RCC 7860 (cell line): ENCODE measurements at regions not wholly inside any gene's neighbourhood (a gene's known extent, or its start where the extent isn't known, plus 50 kb on each side); places are given as distances from the start of the nearest gene placed in this dataset.

Experiments
- DNase-seq: peaks from one replicate; pipeline ENCODE4 v3.0.0-alpha.2; 2015; ENCODE audit warnings: low spot score
- FAIRE-seq: peaks from 2 replicates; lab custom pipeline; 2012; peaks lifted over from hg19 to GRCh38; lab: Jason Lieb, UNC

- FAIRE-seq (no peak), DNase-seq (no peak)
These were observed 556.5 kb upstream of the KCNMB2 start for GRCh38 chr3:177979703-177980102.

GRCh38 chr3:177981576-177981975 lies 554.7 kb upstream of the KCNMB2 start:
- no peak for DNase-seq
- no peak for FAIRE-seq

- DNase-seq (no peak), FAIRE-seq (no peak)
These were observed 554.2 kb upstream of the KCNMB2 start for GRCh38 chr3:177982034-177982433.

- FAIRE-seq, result no peak
- no peak for DNase-seq
These were observed 552.9 kb upstream of the KCNMB2 start for GRCh38 chr3:177983320-177983719.

- FAIRE-seq, result no peak
- DNase-seq, result no peak
These were observed 543.0 kb upstream of the KCNMB2 start for GRCh38 chr3:177992993-177993970.

GRCh38 chr3:177994976-177995375 lies 541.3 kb upstream of the KCNMB2 start:
- FAIRE-seq (no peak), DNase-seq (no peak)

- no peak for DNase-seq
- no peak for FAIRE-seq
These were observed 540.7 kb upstream of the KCNMB2 start for GRCh38 chr3:177995381-177996085.

GRCh38 chr3:178001670-178002101 lies 534.5 kb upstream of the KCNMB2 start:
- DNase-seq (no peak), FAIRE-seq (no peak)

GRCh38 chr3:178002113-178002512 lies 534.1 kb upstream of the KCNMB2 start:
- FAIRE-seq (no peak), DNase-seq (no peak)

GRCh38 chr3:178003756-178004155 lies 532.5 kb upstream of the KCNMB2 start:
- FAIRE-seq (no peak), DNase-seq (no peak)

- no peak for DNase-seq
- FAIRE-seq, result no peak
These were observed 530.3 kb upstream of the KCNMB2 start for GRCh38 chr3:178005961-178006360.

- DNase-seq, result no peak
- FAIRE-seq, result no peak
These were observed 525.9 kb upstream of the KCNMB2 start for GRCh38 chr3:178010306-178010705.

- DNase-seq, result no peak
- no peak for FAIRE-seq
These were observed 516.6 kb upstream of the KCNMB2 start for GRCh38 chr3:178019645-178020044.

- DNase-seq, result no peak
- FAIRE-seq, result no peak
These were observed 513.6 kb upstream of the KCNMB2 start for GRCh38 chr3:178022599-178022998.

GRCh38 chr3:178028933-178029332 lies 507.3 kb upstream of the KCNMB2 start:
- no peak for FAIRE-seq

GRCh38 chr3:178036451-178037144 lies 499.6 kb upstream of the KCNMB2 start:
- DNase-seq (no peak), FAIRE-seq (no peak)

More at GRCh38 chr3:178028933-178029332, 507.3 kb upstream of the KCNMB2 start:
- no peak for DNase-seq

- no peak for DNase-seq
- no peak for FAIRE-seq
These were observed 494.3 kb upstream of the KCNMB2 start for GRCh38 chr3:178041931-178042330.

- no peak for FAIRE-seq
These were observed 493.9 kb upstream of the KCNMB2 start for GRCh38 chr3:178042376-178042775.

GRCh38 chr3:178043084-178043483 lies 493.2 kb upstream of the KCNMB2 start:
- no peak for FAIRE-seq
- no peak for DNase-seq

More at GRCh38 chr3:178042376-178042775, 493.9 kb upstream of the KCNMB2 start:
- DNase-seq, result no peak

GRCh38 chr3:178044320-178044719 lies 491.9 kb upstream of the KCNMB2 start:
- no peak for FAIRE-seq

GRCh38 chr3:178047496-178047895 lies 488.7 kb upstream of the KCNMB2 start:
- DNase-seq (no peak), FAIRE-seq (no peak)

More at GRCh38 chr3:178044320-178044719, 491.9 kb upstream of the KCNMB2 start:
- no peak for DNase-seq
